ENCODE measurements at regions not wholly inside any gene's neighbourhood (a gene's known extent, or its start where the extent isn't known, plus 50 kb on each side); places are given as distances from the start of the nearest gene placed in this dataset.
"Not testable (repeated sequence)": the region's sequence is repeated elsewhere in the genome, so short reads cannot be mapped to it uniquely, and the experiment has no call there.

DNA sequence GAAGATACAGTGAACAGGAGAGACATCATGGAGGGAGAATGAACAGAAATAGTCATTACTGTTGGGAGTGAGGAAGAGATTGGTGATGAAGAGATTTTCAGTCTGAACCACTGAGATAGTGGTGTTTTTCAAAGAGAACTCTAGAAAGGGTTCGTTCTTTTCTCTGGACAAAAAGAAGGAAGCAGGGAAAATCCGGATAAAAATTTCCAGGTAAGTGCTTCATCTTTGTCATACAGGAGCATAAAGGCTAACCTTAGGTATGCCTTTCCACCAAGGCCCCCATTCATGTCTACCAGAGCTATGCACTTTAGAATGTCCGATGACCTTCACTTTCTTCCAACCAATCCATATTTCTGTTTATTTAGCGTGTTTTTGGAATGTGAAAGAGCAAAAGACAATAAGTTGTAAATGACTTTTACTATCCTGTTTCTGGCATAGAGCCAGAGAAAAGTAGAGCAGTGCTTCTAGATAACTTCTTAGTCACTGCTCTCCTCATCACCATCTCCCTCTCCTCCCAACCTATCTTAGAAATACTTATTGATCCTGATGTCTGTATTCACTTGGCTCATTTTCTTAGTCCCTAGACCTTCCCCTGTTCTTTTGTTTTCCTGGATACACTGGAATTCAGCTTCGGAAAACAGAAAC, 116.5 kb downstream of the TTC6 start:
- no peak for FAIRE-seq
- no peak for DNase-seq (ENCODE audit: low spot score in 2 of 2)

GRCh38 chr14:37712476-37712860, 117.0 kb downstream of the TTC6 start:
- FAIRE-seq; DNase-seq (ENCODE audit: low spot score in 2 of 2): not testable (repeated sequence)

DNA sequence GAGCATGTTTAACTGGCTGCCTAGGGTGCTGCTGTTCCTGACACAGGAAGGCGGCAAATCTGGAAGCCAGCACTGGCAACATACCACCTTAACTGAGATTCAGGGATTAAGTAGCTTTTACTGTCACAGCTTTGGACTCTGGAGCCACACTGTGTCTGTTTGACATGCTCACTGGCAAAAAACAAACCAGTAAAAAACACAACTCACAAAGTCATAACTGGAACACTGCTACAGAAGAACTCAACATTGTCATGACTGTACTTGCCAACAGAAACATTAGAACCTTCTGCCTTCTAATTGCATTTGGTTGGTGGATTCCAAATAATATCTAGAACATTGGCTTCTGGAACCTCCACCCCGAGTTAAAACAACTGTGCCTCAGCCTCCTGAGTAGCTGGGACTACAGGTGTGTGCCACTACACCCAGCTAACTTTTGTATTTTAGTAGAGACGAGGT, 117.6 kb downstream of the TTC6 start:
- no peak for FAIRE-seq

GRCh38 chr14:37720131-37720530, 124.7 kb downstream of the TTC6 start:
- no peak for DNase-seq (ENCODE audit: low spot score in 2 of 2)
- no peak for FAIRE-seq

More for the DNA sequence above, 117.6 kb downstream of the TTC6 start:
- no peak for DNase-seq (ENCODE audit: low spot score in 2 of 2)

DNA sequence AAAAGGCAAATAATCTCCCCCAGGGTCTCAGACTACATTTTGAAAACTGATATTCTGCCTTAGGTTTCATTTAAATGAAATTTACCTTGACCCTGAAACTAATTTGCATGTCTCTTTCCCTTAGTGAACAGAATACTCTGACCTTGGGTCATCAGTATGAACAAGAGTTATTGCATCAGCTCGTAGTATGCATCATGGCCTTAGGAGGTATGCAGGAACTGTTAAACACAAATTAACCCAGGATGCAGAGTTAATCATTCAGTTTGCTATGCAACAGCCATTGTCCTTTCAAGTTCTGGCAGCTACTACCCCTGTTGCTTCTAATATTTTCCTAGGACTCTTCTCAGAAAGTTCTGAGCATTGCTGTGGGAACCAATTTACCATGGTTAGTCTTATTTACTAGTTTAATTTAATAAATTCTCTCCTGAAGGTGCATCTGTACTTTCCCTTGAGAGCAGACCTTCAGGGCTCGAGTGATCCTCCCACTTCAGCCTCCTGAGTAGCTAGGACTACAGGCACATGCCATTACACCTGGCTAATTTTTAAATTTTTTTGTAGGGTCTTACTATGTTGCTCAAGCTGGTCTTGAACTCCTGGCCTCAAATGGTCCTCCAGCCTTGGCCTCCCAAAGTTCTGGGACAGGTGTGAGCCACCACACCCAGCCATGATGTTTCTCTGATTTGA, 126.7 kb downstream of the TTC6 start:
- DNase-seq (ENCODE audit: low spot score in 2 of 2) (no peak), FAIRE-seq (no peak)

- FAIRE-seq, result no peak
- no peak for DNase-seq (ENCODE audit: low spot score in 2 of 2)
Observed at GRCh38 chr14:37723515-37723914, 128.1 kb downstream of the TTC6 start.

DNA sequence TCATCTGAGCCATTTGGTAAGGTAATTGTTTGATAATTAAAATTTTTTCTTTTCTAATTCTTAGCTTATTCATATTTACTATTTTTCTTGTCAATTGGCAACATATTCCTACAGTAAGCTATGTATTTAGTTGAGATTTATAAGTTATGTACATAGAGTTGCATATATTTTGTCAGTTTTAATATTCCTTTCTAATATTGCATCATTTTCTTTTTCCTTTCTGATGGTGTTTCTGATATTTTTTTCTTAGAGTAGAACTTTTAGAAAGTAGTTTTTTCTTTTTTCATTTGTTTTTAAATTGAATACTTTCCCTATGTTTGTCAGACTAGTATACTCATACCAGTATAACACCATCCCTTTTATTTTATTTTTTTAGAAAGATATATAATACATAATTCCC, 131.3 kb downstream of the TTC6 start:
- DNase-seq (ENCODE audit: low spot score in 2 of 2) (no peak), FAIRE-seq (peak; percentile 53)

DNA sequence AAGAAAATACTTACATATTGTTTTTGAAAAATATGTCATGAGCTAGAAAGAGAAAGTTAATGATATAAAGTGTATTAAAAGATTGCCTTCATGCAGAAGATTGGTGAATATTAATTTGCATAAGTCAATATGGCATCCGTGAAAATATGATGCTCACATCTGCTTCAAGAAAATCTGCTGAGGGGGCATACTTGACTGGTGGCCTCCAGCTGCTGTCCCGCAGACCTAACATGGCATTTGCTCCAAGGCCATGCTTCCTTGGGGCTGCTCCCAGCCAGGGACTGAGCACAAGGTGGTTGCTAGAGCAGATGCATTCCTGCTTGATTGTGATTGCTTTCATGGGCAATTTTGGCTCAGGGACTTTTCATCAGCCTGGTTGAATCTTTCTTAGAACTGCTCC, 133.8 kb downstream of the TTC6 start:
- DNase-seq (ENCODE audit: low spot score in 2 of 2) (no peak), FAIRE-seq (no peak)

DNA sequence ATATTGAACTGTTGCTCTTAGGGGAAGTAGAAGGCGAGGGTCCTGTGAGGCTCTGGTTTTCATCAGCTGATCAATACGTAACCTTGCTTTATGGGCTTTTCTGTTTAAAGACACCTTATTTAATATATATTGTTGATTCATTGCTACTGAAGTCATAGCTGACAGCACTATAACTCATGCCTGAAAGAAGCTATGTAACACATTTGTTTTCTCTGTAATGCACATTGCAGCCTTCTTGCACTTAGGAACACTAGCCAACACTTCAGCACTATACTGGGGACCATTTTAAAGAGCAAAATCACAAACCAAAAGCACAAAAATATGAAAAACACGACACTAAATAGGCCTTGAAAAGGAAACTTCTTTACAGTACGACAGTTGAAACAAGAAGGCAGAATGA, 135.7 kb downstream of the TTC6 start:
- FAIRE-seq, result no peak
- no peak for DNase-seq (ENCODE audit: low spot score in 2 of 2)

- DNase-seq (ENCODE audit: low spot score in 2 of 2) (no peak), FAIRE-seq (no peak)
Observed at GRCh38 chr14:37745657-37746056, 150.2 kb downstream of the TTC6 start.

DNA sequence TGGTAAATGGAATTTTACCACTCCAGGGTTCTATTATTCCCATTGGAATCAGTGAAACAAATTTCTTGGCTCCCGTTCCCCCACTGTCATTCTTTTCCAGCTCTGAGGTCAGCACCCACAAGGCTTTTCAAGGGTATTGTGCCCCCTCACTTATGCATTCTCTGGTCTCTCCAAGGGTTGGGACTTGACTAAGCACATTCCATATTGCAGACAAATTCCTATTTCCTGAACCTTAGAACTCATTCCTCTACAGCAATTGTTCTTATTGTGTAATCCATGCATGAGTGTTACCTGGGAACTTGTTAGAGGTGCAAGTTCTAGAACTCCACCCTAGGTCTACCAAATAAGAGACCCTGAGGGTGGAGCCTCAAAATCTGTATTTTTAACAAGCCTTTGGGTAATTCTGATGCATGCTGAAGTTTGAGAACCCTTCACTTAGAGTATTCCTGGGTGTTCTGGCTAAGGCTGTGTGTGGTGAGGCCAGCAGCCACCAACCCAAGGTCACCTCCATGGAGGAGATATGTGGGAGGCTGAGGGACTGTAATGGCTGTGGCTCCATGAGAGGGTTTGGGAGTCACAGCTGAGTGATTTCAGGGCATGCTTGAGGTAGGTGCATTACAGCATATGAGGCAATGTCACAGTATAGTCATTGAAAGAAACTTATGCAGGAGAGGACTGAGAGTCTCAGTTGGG, 150.9 kb downstream of the TTC6 start:
- FAIRE-seq (no peak), DNase-seq (ENCODE audit: low spot score in 2 of 2) (no peak)

GRCh38 chr14:37753459-37753858, 158.0 kb downstream of the TTC6 start:
- FAIRE-seq (no peak), DNase-seq (ENCODE audit: low spot score in 2 of 2) (no peak)

- DNase-seq (ENCODE audit: low spot score in 2 of 2); FAIRE-seq: not testable (repeated sequence)
Observed at GRCh38 chr14:37760275-37760674, 164.8 kb downstream of the TTC6 start.

GRCh38 chr14:37763266-37763665, 167.8 kb downstream of the TTC6 start:
- no peak for DNase-seq (ENCODE audit: low spot score in 2 of 2)
- FAIRE-seq, result no peak

DNA sequence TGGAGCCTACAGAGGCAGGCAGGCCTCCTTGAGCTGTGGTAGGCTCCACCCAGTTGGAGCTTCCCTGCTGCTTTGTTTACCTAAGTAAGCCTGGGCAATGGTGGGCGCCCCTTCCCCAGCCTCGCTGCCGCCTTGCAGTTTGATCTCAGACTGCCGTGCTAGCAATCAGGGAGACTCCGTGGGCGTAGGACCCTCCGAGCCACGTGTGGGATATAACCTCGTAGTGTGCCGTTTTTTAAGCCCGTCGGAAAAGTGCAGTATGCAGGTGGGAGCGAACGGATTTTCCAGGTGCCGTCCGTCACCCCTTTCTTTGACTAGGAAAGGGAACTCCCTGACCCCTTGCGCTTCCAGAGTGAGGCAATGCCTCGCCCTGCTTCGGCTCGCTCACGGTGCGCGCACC, 176.9 kb downstream of the TTC6 start:
- FAIRE-seq; DNase-seq (ENCODE audit: low spot score in 2 of 2): not testable (repeated sequence)

GRCh38 chr14:37776791-37777499, 181.5 kb downstream of the TTC6 start:
- FAIRE-seq (no peak), DNase-seq (ENCODE audit: low spot score in 2 of 2) (no peak)

DNA sequence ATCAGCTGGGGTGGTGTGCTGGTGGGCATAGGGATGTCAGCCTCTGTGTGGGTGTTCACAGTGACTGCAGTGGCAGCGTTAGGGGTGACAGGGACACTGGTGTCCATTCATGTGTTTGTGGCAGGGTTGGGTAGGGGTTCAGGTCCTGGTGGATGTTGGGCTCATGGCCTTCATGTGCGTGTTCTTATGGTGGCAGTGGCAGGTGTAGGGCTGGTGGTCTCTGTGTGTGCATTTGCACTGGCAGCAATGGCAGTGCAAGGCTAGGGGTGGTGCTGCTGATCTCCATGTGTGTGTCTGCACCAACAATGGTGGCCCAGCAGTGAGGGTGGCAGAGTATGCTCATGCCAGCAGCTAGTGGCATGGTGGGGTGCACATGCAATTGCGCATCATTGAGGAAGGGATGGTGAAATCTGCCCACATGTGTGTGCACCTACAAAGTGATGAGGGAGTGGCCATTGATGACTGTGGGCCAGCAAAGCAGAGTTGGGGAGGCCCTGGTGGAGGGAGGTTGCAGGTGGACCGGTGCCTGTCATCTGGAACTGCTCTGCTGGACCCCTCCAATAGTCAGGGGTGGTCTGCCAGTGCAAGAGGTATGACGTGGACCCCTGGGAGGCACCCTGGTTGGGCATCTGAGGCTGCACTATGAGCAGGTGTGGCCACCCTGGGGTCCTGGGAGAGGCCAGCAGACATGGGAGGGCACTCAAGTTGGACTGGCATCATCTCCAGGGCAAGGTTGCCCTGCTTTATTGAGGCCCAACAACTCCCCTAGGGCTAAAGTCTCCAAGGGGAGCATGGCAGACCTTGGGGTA, 182.9 kb downstream of the TTC6 start:
- FAIRE-seq (no peak), DNase-seq (ENCODE audit: low spot score in 2 of 2) (no peak)

DNA sequence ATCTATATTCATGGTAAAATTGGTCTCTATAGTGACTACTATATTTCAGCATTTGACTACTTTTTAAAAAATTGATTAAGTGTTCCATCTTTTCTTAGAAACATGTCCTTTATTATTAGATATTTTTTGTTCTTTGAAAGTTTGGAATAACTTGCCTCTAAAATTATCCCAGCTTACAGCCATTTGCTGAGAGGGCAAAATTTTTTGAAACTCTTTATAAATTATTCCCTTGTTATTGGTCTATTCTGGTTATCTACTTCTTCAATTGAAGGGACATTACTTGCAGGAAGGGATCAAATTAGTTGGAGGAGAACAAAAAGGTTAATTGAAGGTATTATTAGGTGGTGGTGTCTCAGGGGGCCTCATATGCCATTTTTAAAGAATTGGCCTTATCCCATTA, 184.1 kb downstream of the TTC6 start:
- FAIRE-seq, result no peak

DNA sequence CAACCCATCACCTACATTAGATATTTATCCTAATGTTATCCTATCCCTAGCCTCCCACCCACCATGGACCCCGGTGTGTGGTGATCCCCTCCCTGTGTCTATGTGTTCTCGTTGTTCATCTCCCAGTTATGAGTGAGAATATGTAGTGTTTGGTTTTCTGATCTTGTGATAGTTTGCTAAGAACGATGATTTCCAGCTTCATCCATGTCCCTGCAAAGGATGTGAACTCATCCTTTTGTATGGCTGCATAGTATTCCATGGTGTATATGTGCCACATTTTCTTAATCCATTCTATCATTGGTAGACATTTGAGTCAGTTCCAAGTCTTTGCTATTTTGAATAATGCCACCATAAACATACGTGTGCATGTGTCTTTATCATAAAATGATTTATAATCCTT, 185.3 kb downstream of the TTC6 start:
- FAIRE-seq; DNase-seq (ENCODE audit: low spot score in 2 of 2): not testable (repeated sequence)

More for the DNA sequence above, 184.1 kb downstream of the TTC6 start:
- DNase-seq (ENCODE audit: low spot score in 2 of 2), result no peak

- not testable (repeated sequence) for DNase-seq (ENCODE audit: low spot score in 2 of 2); FAIRE-seq
Observed at GRCh38 chr14:37784203-37784826, 188.9 kb downstream of the TTC6 start.
